HepG2 (cell line): ENCODE measurements at regions not wholly inside any gene's neighbourhood (a gene's known extent, or its start where the extent isn't known, plus 50 kb on each side); places are given as distances from the start of the nearest gene placed in this dataset.

ENCODE experiments used
- ATAC-seq: fragments of 200-7000 bp; cut with Tn5 transposase; 3 replicates; pipeline ENCODE4 v1.9.1; 2020; ENCODE audit warnings: mild to moderate bottlenecking, moderate library complexity
- BruUV-seq: library from RNA; stranded (reverse); fragments of 400-500 nt; replicated peaks from 2 replicates; lab custom pipeline; 2021; lab: Mats Ljungman, UMichigan
- CTCF ChIA-PET: fragments of 300-600 bp; formaldehyde crosslinking; extraction: SDS; loops from one replicate; lab custom pipeline; 2021; ENCODE audit warnings: low total read pairs, inconsistent platforms, low intra/inter-chr PET ratio; lab: Yijun Ruan, JAX
- POLR2A ChIA-PET: fragments of 350-600 bp; sonication (Branson Sonifier 250); formaldehyde crosslinking; loops from one replicate; lab custom pipeline; 2020; ENCODE audit warnings: antibody characterized with exemption, inconsistent platforms; lab: Yijun Ruan, JAX
- DNase-seq: peaks from one replicate; pipeline ENCODE4 v3.0.0-alpha.2; 2015; ENCODE audit warnings: low spot score
- FAIRE-seq: peaks from 3 replicates; lab custom pipeline; 2011; peaks lifted over from hg19 to GRCh38; lab: Jason Lieb, UNC
- H2AFZ ChIP-seq: one replicate; pipeline ENCODE4 v1.6.1; 2011; ENCODE audit warnings: low read length, inconsistent platforms
- H3K27ac ChIP-seq: fragments of 300-600 bp; 3 replicates; pipeline ENCODE4 v1.8.0; 2011; ENCODE audit warnings: mixed run types, mild to moderate bottlenecking, mixed read lengths, low read length, inconsistent platforms; ENCODE audit not compliant: insufficient read depth; ENCODE audit errors: extremely low read length
- H3K27me3 ChIP-seq, 2 experiments: fragments of 200-600 bp in 1 of 2; 2 replicates in 1 of 2; 3 replicates in 1 of 2; pipeline versions ENCODE4 v1.6.0 to v1.8.0; 2011; ENCODE audit warnings: low read length in 2 of 2, mild to moderate bottlenecking in 2 of 2, moderate library complexity in 2 of 2, inconsistent platforms in 1 of 2; ENCODE audit not compliant: insufficient read depth in 2 of 2, control insufficient read depth in 1 of 2
- H3K36me3 ChIP-seq, 2 experiments: fragments of 200-600 bp in 1 of 2; replicated peaks in 1 of 2; 2 replicates in 1 of 2; 3 replicates in 1 of 2; pipeline versions ENCODE4 v1.5.1 to v1.8.0; 2011; ENCODE audit warnings: low read length in 2 of 2, inconsistent platforms in 1 of 2; ENCODE audit not compliant: insufficient read depth in 2 of 2, control insufficient read depth in 1 of 2
- H3K4me1 ChIP-seq: 2 replicates; pipeline ENCODE4 v1.5.1; 2012; ENCODE audit warnings: low read length, inconsistent platforms; ENCODE audit not compliant: insufficient read depth
- H3K4me2 ChIP-seq: 2 replicates; pipeline ENCODE4 v1.6.0; 2011; ENCODE audit warnings: low read depth, low read length, inconsistent platforms
- H3K4me3 ChIP-seq, 3 experiments: fragments of 200-600 bp in 1 of 3; sonication (generic), shearing (Covaris generic) in 1 of 3; replicated peaks in 1 of 3; 2 replicates each; pipeline ENCODE4 v1.5.1; 2011 to 2016; ENCODE audit warnings: low read length in 3 of 3, inconsistent platforms in 2 of 3, low read depth in 2 of 3, mild to moderate bottlenecking in 2 of 3, control low read depth in 1 of 3, mixed read lengths in 1 of 3; ENCODE audit not compliant: insufficient read depth in 1 of 3
- H3K79me2 ChIP-seq: one replicate; pipeline ENCODE4 v1.6.1; 2011; ENCODE audit warnings: low read length, inconsistent platforms; ENCODE audit not compliant: insufficient read depth
- H3K9ac ChIP-seq: 2 replicates; pipeline ENCODE4 v1.6.0; 2011; ENCODE audit warnings: mild to moderate bottlenecking, low read depth, low read length, inconsistent platforms; ENCODE audit not compliant: insufficient read depth
- H3K9me3 ChIP-seq: 2 replicates; pipeline ENCODE4 v1.5.1; 2012; ENCODE audit warnings: mild to moderate bottlenecking, low read length
- H4K20me1 ChIP-seq: 2 replicates; pipeline ENCODE4 v1.6.0; 2011; ENCODE audit warnings: inconsistent platforms, mild to moderate bottlenecking, low read length, moderate library complexity; ENCODE audit not compliant: insufficient read depth
- ASH2L ChIP-seq: fragments of 300-600, 200-600 bp; sonication (generic); IDR thresholded peaks from 2 replicates; pipeline ENCODE4 v1.7.0; 2017; ENCODE audit warnings: low read depth, mild to moderate bottlenecking, moderate library complexity, mixed read lengths, low read length; ENCODE audit not compliant: insufficient read length
- ERF ChIP-seq: IDR thresholded peaks from 2 replicates; pipeline ENCODE4 v1.6.1; 2018; ENCODE audit warnings: missing biosample characterization, missing genetic modification reagents
- MATR3 ChIP-seq: sonication (generic); formaldehyde crosslinking; IDR thresholded peaks from 2 replicates; pipeline ENCODE4 v1.4.0; 2020; ENCODE audit warnings: missing genetic modification reagents
- MIER3 ChIP-seq: IDR thresholded peaks from 2 replicates; pipeline ENCODE4 v1.6.1; 2016; ENCODE audit warnings: missing compliant biosample characterization, borderline replicate concordance
- PHF20 ChIP-seq: sonication (generic); formaldehyde crosslinking; IDR thresholded peaks from 2 replicates; pipeline ENCODE4 v1.5.0; 2020; ENCODE audit warnings: mild to moderate bottlenecking, missing genetic modification reagents
- SALL1 ChIP-seq: sonication (generic); formaldehyde crosslinking; IDR thresholded peaks from 2 replicates; pipeline ENCODE4 v1.8.0; 2022; ENCODE audit warnings: mild to moderate bottlenecking, missing genetic modification reagents
- SAP130 ChIP-seq: IDR thresholded peaks from 2 replicates; pipeline ENCODE4 v1.6.1; 2016; ENCODE audit warnings: low read depth
- SRSF4 ChIP-seq: fragments of 200-400 bp; formaldehyde crosslinking; IDR thresholded peaks from one replicate; pipeline ENCODE4 v1.6.1; 2018; ENCODE audit warnings: mild to moderate bottlenecking, low read depth, low read length, moderate library complexity; ENCODE audit not compliant: poor library complexity, severe bottlenecking
- ZNF441 ChIP-seq: sonication (generic); formaldehyde crosslinking; IDR thresholded peaks from 2 replicates; pipeline ENCODE4 v1.7.0; 2021; ENCODE audit warnings: missing genetic modification reagents, borderline replicate concordance
- ZNF709 ChIP-seq: sonication (generic); formaldehyde crosslinking; IDR thresholded peaks from 2 replicates; pipeline ENCODE4 v1.5.0; 2020; ENCODE audit warnings: mild to moderate bottlenecking, missing genetic modification reagents
- ZNF883 ChIP-seq: sonication (generic); formaldehyde crosslinking; IDR thresholded peaks from 2 replicates; pipeline ENCODE4 v1.5.1; 2020; ENCODE audit warnings: mild to moderate bottlenecking, missing genetic modification reagents; ENCODE audit errors: not compliant biosample characterization
- ZSCAN12 ChIP-seq: sonication (generic); formaldehyde crosslinking; IDR thresholded peaks from 2 replicates; pipeline ENCODE4 v1.9.0; 2021; ENCODE audit warnings: mild to moderate bottlenecking, missing genetic modification reagents
- WGBS: methylation state at CpG from one replicate; pipeline ENCODE4 v1.1.6; 2017; ENCODE audit warnings: low lambda C conversion rate; 5-methylcytosine and 5-hydroxymethylcytosine counted together
- in situ Hi-C: cut with HindIII; loops from 2 replicates; pipeline ENCODE4 v1.10.0; 2017; ENCODE audit warnings: low pct_unique_long_range_greater_than_20kb; ENCODE audit not compliant: extremely low pct_ligation_motif_present
- intact Hi-C: fragments of 100-400 bp; cut with micrococcal nuclease; formaldehyde crosslinking; loops from one replicate; pipeline ENCODE4 v1.10.0; 2022; ENCODE audit not compliant: unreplicated experiment
- TF ChIP-seq, protein P1 (sequence below): sonication (generic); formaldehyde crosslinking; conservative IDR thresholded peaks from 2 replicates; pipeline ENCODE4 v1.8.0; 2022; ENCODE audit warnings: low read depth, missing genetic modification reagents
- TF ChIP-seq, protein P2 (sequence below): sonication (generic); formaldehyde crosslinking; IDR thresholded peaks from 2 replicates; pipeline ENCODE4 v1.8.0; 2022; ENCODE audit warnings: mild to moderate bottlenecking, missing genetic modification reagents, moderate library complexity
- TF ChIP-seq, protein P3 (sequence below): sonication (generic); formaldehyde crosslinking; IDR thresholded peaks from 2 replicates; pipeline ENCODE4 v1.5.0; 2020; ENCODE audit warnings: mild to moderate bottlenecking, missing genetic modification reagents, moderate library complexity

DNA sequence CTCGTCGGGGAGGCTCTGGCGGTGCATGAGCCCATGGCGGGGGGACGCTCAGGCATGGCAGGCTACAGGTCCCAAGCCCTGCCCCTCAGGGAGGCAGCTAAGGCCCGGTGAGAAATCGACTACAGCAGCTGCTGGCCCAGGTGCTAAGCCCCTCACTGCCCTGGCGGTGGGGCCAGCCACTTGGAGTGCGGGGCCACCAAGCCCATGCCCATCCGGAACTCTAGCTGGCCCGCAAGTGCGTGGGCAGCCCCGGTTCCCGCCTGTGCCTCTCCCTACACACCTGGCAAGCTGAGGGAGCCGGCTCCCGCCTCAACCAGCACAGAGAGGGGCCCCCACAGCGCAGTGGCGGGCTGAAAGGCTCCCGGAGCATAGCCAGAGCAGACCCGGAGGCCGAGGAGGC, 1896.9 kb upstream of the CDH6 start (continued):
- TF ChIP-seq ASH2L = no peak
- no peak for TF ChIP-seq SAP130
- TF ChIP-seq PHF20 = no peak
- no peak for TF ChIP-seq SALL1 (CRISPR knock-in tag)

DNA sequence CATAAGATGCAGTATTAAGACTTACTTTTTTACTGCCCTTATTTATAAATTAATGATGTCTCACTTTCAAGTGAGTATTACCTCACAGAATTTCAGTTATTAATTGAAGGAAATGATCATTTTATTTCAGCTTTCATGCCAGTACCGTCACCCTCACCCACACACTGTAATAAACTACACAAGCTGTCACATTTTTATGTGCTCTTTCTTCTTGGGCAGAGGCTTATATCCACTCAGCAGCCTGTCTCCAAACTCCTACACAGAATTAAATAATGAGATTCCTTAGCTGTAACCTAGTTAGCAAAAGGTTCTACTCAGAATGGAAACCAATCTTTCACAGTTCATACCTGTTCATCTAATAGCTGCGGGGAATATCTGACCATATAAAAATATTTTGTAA, 1915.8 kb upstream of the CDH6 start:
- 2% methylated on average over 2 of the region's 2 CpGs for WGBS
- Histone ChIP-seq H3K4me1 (no peaks in the 10 kb centered on the region), H3K9me3 (no peaks in the 10 kb centered on the region), H3K27ac (no peak overlapping the region), H3K4me3 (no peak overlapping the region), H4K20me1 (no peaks in the 10 kb centered on the region), H3K79me2 (no peaks in the 10 kb centered on the region), H3K9ac (no peak overlapping the region), H3K4me2 (no peak overlapping the region), H3K36me3 (no peaks in the 10 kb centered on the region), H3K27me3 (no peaks in the 10 kb centered on the region), H2AFZ (no peak overlapping the region)
- no TSS peak for BruUV-seq
- in situ Hi-C loops = no loop called here
- ATAC-seq (no peak), FAIRE-seq (no peak), DNase-seq (no peak)
- TF ChIP-seq, protein P1, sequence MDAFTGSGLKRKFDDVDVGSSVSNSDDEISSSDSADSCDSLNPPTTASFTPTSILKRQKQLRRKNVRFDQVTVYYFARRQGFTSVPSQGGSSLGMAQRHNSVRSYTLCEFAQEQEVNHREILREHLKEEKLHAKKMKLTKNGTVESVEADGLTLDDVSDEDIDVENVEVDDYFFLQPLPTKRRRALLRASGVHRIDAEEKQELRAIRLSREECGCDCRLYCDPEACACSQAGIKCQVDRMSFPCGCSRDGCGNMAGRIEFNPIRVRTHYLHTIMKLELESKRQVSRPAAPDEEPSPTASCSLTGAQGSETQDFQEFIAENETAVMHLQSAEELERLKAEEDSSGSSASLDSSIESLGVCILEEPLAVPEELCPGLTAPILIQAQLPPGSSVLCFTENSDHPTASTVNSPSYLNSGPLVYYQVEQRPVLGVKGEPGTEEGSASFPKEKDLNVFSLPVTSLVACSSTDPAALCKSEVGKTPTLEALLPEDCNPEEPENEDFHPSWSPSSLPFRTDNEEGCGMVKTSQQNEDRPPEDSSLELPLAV (CRISPR knock-in tag) = no peak
- no peak for TF ChIP-seq SRSF4
- intact Hi-C loops = no loop called here
- POLR2A ChIA-PET = no interaction called here
- CTCF ChIA-PET = no interaction called here

DNA sequence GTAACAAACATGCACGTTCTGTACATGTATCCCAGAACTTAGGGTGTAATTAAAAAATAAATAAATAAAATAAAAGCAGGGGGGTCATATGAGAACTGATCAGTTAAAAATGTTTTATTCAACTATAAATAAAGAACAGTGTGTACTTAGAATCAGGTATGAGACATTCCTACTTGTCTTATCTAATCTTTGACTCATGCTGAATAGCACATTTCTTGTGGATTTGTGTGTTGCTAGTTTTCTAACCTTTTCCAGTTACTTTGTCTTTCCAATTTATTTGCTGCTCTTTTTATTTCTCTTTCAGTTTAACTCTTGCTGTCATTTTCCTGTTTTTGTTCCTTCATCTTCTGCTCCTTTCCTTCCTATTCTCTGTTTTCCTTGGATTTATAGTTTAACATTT, 1917.1 kb upstream of the CDH6 start:
- ChIA-PET CTCF (no interaction called here), POLR2A (no interaction called here)
- intact Hi-C loops (no loop called here), in situ Hi-C loops (no loop called here)
- no peaks in the 10 kb centered on the region for H3K27me3 ChIP-seq
- no peak overlapping the region for H3K27ac ChIP-seq
- TF ChIP-seq ZNF441 (CRISPR knock-in tag) (no peak), ERF (CRISPR knock-in tag) (no peak), ZNF883 (CRISPR knock-in tag) (no peak), MATR3 (CRISPR knock-in tag) (no peak), ZNF709 (CRISPR knock-in tag) (no peak), ZSCAN12 (CRISPR knock-in tag) (no peak), MIER3 (CRISPR knock-in tag) (no peak)
- TF ChIP-seq, protein P2, sequence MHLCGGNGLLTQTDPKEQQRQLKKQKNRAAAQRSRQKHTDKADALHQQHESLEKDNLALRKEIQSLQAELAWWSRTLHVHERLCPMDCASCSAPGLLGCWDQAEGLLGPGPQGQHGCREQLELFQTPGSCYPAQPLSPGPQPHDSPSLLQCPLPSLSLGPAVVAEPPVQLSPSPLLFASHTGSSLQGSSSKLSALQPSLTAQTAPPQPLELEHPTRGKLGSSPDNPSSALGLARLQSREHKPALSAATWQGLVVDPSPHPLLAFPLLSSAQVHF (CRISPR knock-in tag) = no peak
- TF ChIP-seq, protein P3, sequence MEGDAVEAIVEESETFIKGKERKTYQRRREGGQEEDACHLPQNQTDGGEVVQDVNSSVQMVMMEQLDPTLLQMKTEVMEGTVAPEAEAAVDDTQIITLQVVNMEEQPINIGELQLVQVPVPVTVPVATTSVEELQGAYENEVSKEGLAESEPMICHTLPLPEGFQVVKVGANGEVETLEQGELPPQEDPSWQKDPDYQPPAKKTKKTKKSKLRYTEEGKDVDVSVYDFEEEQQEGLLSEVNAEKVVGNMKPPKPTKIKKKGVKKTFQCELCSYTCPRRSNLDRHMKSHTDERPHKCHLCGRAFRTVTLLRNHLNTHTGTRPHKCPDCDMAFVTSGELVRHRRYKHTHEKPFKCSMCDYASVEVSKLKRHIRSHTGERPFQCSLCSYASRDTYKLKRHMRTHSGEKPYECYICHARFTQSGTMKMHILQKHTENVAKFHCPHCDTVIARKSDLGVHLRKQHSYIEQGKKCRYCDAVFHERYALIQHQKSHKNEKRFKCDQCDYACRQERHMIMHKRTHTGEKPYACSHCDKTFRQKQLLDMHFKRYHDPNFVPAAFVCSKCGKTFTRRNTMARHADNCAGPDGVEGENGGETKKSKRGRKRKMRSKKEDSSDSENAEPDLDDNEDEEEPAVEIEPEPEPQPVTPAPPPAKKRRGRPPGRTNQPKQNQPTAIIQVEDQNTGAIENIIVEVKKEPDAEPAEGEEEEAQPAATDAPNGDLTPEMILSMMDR (CRISPR knock-in tag) = no peak
- no peak overlapping the region for H3K4me2 ChIP-seq
- H3K79me2 ChIP-seq = no peaks in the 10 kb centered on the region
- no peaks in the 10 kb centered on the region for H3K36me3 ChIP-seq
- 2% methylated on average over 1 of the region's 1 CpG for WGBS
- H3K9me3 ChIP-seq = no peaks in the 10 kb centered on the region
- no peaks in the 10 kb centered on the region for H3K4me1 ChIP-seq
- no peak for FAIRE-seq
- no peak overlapping the region for H2AFZ ChIP-seq
- BruUV-seq = no TSS peak
- no peak for DNase-seq
- no peak overlapping the region for H3K9ac ChIP-seq
- H3K4me3 ChIP-seq = no peak overlapping the region
- no peaks in the 10 kb centered on the region for H4K20me1 ChIP-seq
- no peak for ATAC-seq
